IMR-90 (cell line): ENCODE measurements at regions not wholly inside any gene's neighbourhood (a gene's known extent, or its start where the extent isn't known, plus 50 kb on each side); places are given as distances from the start of the nearest gene placed in this dataset.

Source experiments
- ATAC-seq: fragments of 200-7000 bp; cut with Tn5 transposase; 2 replicates; pipeline ENCODE4 v1.9.1; 2020; ENCODE audit warnings: low read depth, mild to moderate bottlenecking, moderate library complexity
- BruUV-seq: library from RNA; stranded (reverse); fragments of 400-500 nt; replicated peaks from 2 replicates; lab custom pipeline; 2021; lab: Mats Ljungman, UMichigan
- CTCF ChIA-PET: fragments of 300-600 bp; formaldehyde crosslinking; extraction: SDS; loops from one replicate; lab custom pipeline; 2021; ENCODE audit warnings: antibody characterized with exemption; lab: Yijun Ruan, JAX
- POLR2A ChIA-PET: fragments of 300-600 bp; sonication (Branson Sonifier 250); formaldehyde crosslinking; loops from one replicate; lab custom pipeline; 2022; ENCODE audit warnings: antibody characterized with exemption; ENCODE audit not compliant: unreplicated experiment; lab: Charles Lee
- DNase-seq: peaks from one replicate; pipeline ENCODE4 v3.0.0; 2013
- H2AFZ ChIP-seq: replicated peaks from 2 replicates; pipeline ENCODE3; 2013; ENCODE audit warnings: low read length, mild to moderate bottlenecking; ENCODE audit not compliant: poor library complexity
- H2AK5ac ChIP-seq: 2 replicates; pipeline ENCODE4 v1.6.1; 2013; ENCODE audit warnings: low read depth, low read length, inconsistent platforms
- H2AK9ac ChIP-seq: replicated peaks from 2 replicates; pipeline ENCODE3; 2013; ENCODE audit warnings: mild to moderate bottlenecking, low read depth, low read length, moderate library complexity; ENCODE audit not compliant: poor library complexity
- H2BK120ac ChIP-seq: 2 replicates; pipeline ENCODE4 v1.6.1; 2013; ENCODE audit warnings: low read depth, low read length, inconsistent platforms
- H2BK15ac ChIP-seq: 3 replicates; pipeline ENCODE4 v1.6.1; 2013; ENCODE audit warnings: low read depth, low read length, inconsistent platforms
- H2BK20ac ChIP-seq: 2 replicates; pipeline ENCODE4 v1.6.1; 2013; ENCODE audit warnings: low read depth, mild to moderate bottlenecking, inconsistent platforms, low read length, moderate library complexity
- H2BK5ac ChIP-seq: 2 replicates; pipeline ENCODE4 v1.6.1; 2013; ENCODE audit warnings: mild to moderate bottlenecking, low read depth, low read length, inconsistent platforms; ENCODE audit not compliant: poor library complexity, severe bottlenecking
- H3K14ac ChIP-seq: replicated peaks from 2 replicates; pipeline ENCODE4 v1.6.1; 2013; ENCODE audit warnings: low read depth, low read length, inconsistent platforms
- H3K18ac ChIP-seq: 2 replicates; pipeline ENCODE4 v1.6.1; 2013; ENCODE audit warnings: low read depth, low read length, control low read depth
- H3K23ac ChIP-seq: 2 replicates; pipeline ENCODE4 v1.6.1; 2013; ENCODE audit warnings: low read depth, low read length, inconsistent platforms
- H3K27ac ChIP-seq: 2 replicates; pipeline ENCODE4 v1.5.1; 2013; ENCODE audit warnings: mild to moderate bottlenecking, control low read depth, low read length; ENCODE audit not compliant: insufficient read depth
- H3K27me3 ChIP-seq: 2 replicates; pipeline ENCODE4 v1.6.1; 2013; ENCODE audit warnings: low read length; ENCODE audit not compliant: control insufficient read depth, insufficient read depth
- H3K36me3 ChIP-seq: 2 replicates; pipeline ENCODE4 v1.6.1; 2013; ENCODE audit warnings: low read length, mixed read lengths; ENCODE audit not compliant: control insufficient read depth, insufficient read depth
- H3K4ac ChIP-seq: 2 replicates; pipeline ENCODE4 v1.6.1; 2013; ENCODE audit warnings: low read depth, low read length, inconsistent platforms
- H3K4me1 ChIP-seq: 2 replicates; pipeline ENCODE4 v1.6.1; 2013; ENCODE audit warnings: low read length, mixed read lengths; ENCODE audit not compliant: control insufficient read depth, insufficient read depth
- H3K4me2 ChIP-seq: 2 replicates; pipeline ENCODE4 v1.6.1; 2013; ENCODE audit warnings: low read depth, mild to moderate bottlenecking, control low read depth, low read length, moderate library complexity
- H3K4me3 ChIP-seq: 2 replicates; pipeline ENCODE4 v1.5.1; 2013; ENCODE audit warnings: low read depth, mild to moderate bottlenecking, control low read depth, low read length, moderate library complexity; ENCODE audit not compliant: insufficient read depth
- H3K56ac ChIP-seq: 2 replicates; pipeline ENCODE4 v1.6.1; 2013; ENCODE audit warnings: low read length, inconsistent platforms; ENCODE audit not compliant: insufficient read depth; ENCODE audit errors: extremely low read depth
- H3K79me1 ChIP-seq, 2 experiments: 2 replicates each; pipeline ENCODE4 v1.6.1; 2013; ENCODE audit warnings: low read length in 2 of 2, inconsistent platforms in 1 of 2, low read depth in 1 of 2
- H3K9ac ChIP-seq: 2 replicates; pipeline ENCODE4 v1.6.1; 2013; ENCODE audit warnings: low read depth, low read length, control low read depth
- H3K9me1 ChIP-seq: 2 replicates; pipeline ENCODE4 v1.6.1; 2013; ENCODE audit warnings: low read length, inconsistent platforms; ENCODE audit not compliant: insufficient read depth
- H3K9me3 ChIP-seq: 2 replicates; pipeline ENCODE4 v1.6.1; 2013; ENCODE audit warnings: low read length; ENCODE audit not compliant: control insufficient read depth, insufficient read depth
- H4K20me1 ChIP-seq: 2 replicates; pipeline ENCODE4 v1.6.1; 2013; ENCODE audit warnings: low read length, inconsistent platforms; ENCODE audit not compliant: insufficient read depth
- H4K5ac ChIP-seq: 2 replicates; pipeline ENCODE4 v1.6.1; 2013; ENCODE audit warnings: mild to moderate bottlenecking, low read depth, low read length, control low read depth
- H4K8ac ChIP-seq, 2 experiments: 2 replicates each; pipeline ENCODE4 v1.6.1; 2013; ENCODE audit warnings: low read depth in 2 of 2, low read length in 2 of 2, control low read depth in 1 of 2, inconsistent platforms in 1 of 2
- H4K91ac ChIP-seq: 2 replicates; pipeline ENCODE4 v1.6.1; 2013; ENCODE audit warnings: low read depth, low read length, inconsistent platforms; ENCODE audit not compliant: insufficient read depth
- BHLHE40 ChIP-seq: fragments of 150-350 bp; IDR thresholded peaks from 2 replicates; pipeline ENCODE4 v1.6.1; 2016; ENCODE audit warnings: mild to moderate bottlenecking, low read depth, low read length
- CEBPB ChIP-seq: IDR thresholded peaks from 2 replicates; pipeline ENCODE4 v1.6.1; 2012; ENCODE audit warnings: low read depth, low read length, improper control_type of control experiment
- CHD1 ChIP-seq: IDR thresholded peaks from 2 replicates; pipeline ENCODE4 v1.6.1; 2012; ENCODE audit warnings: low read depth, low read length, improper control_type of control experiment
- FOS ChIP-seq: fragments of 150-350 bp; IDR thresholded peaks from 2 replicates; pipeline ENCODE4 v1.6.1; 2016; ENCODE audit warnings: low read depth, low read length
- MAFK ChIP-seq: IDR thresholded peaks from 2 replicates; pipeline ENCODE4 v1.6.1; 2012; ENCODE audit warnings: low read depth, low read length, improper control_type of control experiment
- MAZ ChIP-seq: IDR thresholded peaks from 2 replicates; pipeline ENCODE4 v1.6.1; 2012; ENCODE audit warnings: low read depth, mild to moderate bottlenecking, low read length, improper control_type of control experiment, moderate library complexity, borderline replicate concordance
- MXI1 ChIP-seq: IDR thresholded peaks from 2 replicates; pipeline ENCODE4 v1.6.1; 2012; ENCODE audit warnings: low read depth, mild to moderate bottlenecking, low read length, moderate library complexity, borderline replicate concordance
- NFE2L2 ChIP-seq: fragments of 150-350 bp; IDR thresholded peaks from 2 replicates; pipeline ENCODE4 v1.6.1; 2016; ENCODE audit warnings: low read depth, mild to moderate bottlenecking, low read length
- POLR2A ChIP-seq: IDR thresholded peaks from 2 replicates; pipeline ENCODE4 v1.6.1; 2012; ENCODE audit warnings: mild to moderate bottlenecking, low read depth, low read length
- RAD21 ChIP-seq: IDR thresholded peaks from 2 replicates; pipeline ENCODE4 v1.6.1; 2012; ENCODE audit warnings: low read length, improper control_type of control experiment
- RCOR1 ChIP-seq: IDR thresholded peaks from 2 replicates; pipeline ENCODE4 v1.6.1; 2012; ENCODE audit warnings: mild to moderate bottlenecking, low read length, improper control_type of control experiment; ENCODE audit not compliant: insufficient replicate concordance
- RFX5 ChIP-seq: IDR thresholded peaks from 2 replicates; pipeline ENCODE4 v1.8.0; 2012; ENCODE audit warnings: low read depth, mild to moderate bottlenecking, low read length, moderate library complexity
- SMC3 ChIP-seq: fragments of 150-350 bp; IDR thresholded peaks from 2 replicates; pipeline ENCODE4 v1.6.1; 2016; ENCODE audit warnings: low read depth, mild to moderate bottlenecking, antibody characterized with exemption, low read length, moderate library complexity
- WGBS, 2 experiments: methylation state at CpG; one replicate each; pipeline versions ENCODE4 v1.1.5 to v1.1.7; 2013; ENCODE audit warnings: missing lambda C conversion rate in 2 of 2; ENCODE audit not compliant: insufficient read length in 1 of 2; ENCODE audit errors: extremely low coverage in 2 of 2; 5-methylcytosine and 5-hydroxymethylcytosine counted together
- dilution Hi-C: fragments of 300-500 bp; cut with HindIII; formaldehyde crosslinking; loops from one replicate; pipeline ENCODE4 v1.14.3; 2018; ENCODE audit warnings: low sequenced_read_pairs; ENCODE audit not compliant: unreplicated experiment
- in situ Hi-C: fragments of 300-500 bp; cut with MboI; formaldehyde crosslinking; loops from 3 replicates; pipeline ENCODE4 v1.14.3; 2019; ENCODE audit warnings: low sequenced_read_pairs, inconsistent platforms, mixed read lengths
- intact Hi-C: fragments of 100-400 bp; cut with micrococcal nuclease; formaldehyde crosslinking; loops from 2 replicates; pipeline ENCODE4 v1.10.0; 2022
- TF ChIP-seq, protein P1 (sequence below): fragments of 150-350 bp; IDR thresholded peaks from 2 replicates; pipeline ENCODE4 v1.6.1; 2017; ENCODE audit warnings: mild to moderate bottlenecking, antibody characterized with exemption, low read length, low read depth
- TF ChIP-seq, protein P2 (sequence below): fragments of 150-350 bp; IDR thresholded peaks from 2 replicates; pipeline ENCODE4 v1.6.1; 2016; ENCODE audit warnings: low read depth, mild to moderate bottlenecking, low read length, moderate library complexity, borderline replicate concordance
- TF ChIP-seq, protein P3 (sequence below): conservative IDR thresholded peaks from 2 replicates; pipeline ENCODE4 v1.5.1; 2012; ENCODE audit warnings: mild to moderate bottlenecking, low read depth, low read length, improper control_type of control experiment

DNA sequence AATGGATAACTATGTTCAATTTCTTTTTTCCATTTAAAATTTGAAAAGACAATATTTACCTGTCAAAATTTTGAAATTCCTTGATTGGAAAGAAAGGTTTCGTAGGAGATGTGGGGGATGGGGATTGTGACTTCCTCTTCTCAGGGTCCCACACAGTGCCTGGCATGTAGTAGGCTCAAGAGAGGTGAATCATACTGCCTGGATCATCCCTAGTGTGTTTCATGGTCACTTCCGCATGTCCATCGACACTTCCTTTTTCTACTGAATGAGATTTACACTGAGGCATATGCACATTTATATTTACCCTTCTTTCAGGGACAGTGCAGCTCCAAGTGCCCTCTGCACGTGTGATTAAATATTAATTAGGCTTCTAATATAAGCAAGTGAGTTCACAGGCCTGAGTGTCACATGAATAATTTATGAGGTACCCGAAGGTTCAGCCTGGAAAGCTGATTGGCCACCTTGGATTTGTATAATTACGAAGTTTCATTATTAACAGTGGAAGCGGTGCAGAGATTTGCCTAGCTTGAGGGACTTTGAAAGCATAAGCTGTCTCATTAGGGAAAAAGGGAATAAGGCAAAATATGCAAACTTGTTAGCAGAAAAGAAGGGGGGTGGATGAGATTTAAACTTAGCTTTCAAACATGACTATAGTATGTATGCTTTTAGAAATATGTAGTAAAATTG lies 177.5 kb upstream of the MMS22L start:
- Histone ChIP-seq H2AK5ac (no peak overlapping the region), H4K20me1 (no peaks in the 10 kb centered on the region), H3K4me1 (no peaks in the 10 kb centered on the region), H2AK9ac (no peak overlapping the region), H4K8ac (no peak overlapping the region), H3K27ac (no peak overlapping the region), H3K4ac (no peak overlapping the region), H3K23ac (no peak overlapping the region), H3K18ac (no peak overlapping the region), H3K56ac (no peak overlapping the region), H3K36me3 (no peaks in the 10 kb centered on the region), H3K9me3 (no peaks in the 10 kb centered on the region), H3K14ac (no peak overlapping the region), H3K79me1 (no peaks in the 10 kb centered on the region), H4K5ac (no peak overlapping the region), H3K9me1 (no peaks in the 10 kb centered on the region), H2BK15ac (no peak overlapping the region), H2BK20ac (no peak overlapping the region), H2AFZ (no peak overlapping the region), H2BK120ac (no peak overlapping the region), H3K4me3 (no peak overlapping the region), H4K91ac (no peak overlapping the region), H2BK5ac (no peak overlapping the region), H3K27me3 (no peaks in the 10 kb centered on the region), H3K4me2 (no peak overlapping the region), H3K9ac (no peak overlapping the region)
- 54% methylated on average over 3 of the region's 7 CpGs; no CpG with 5 or more reads in 1 of the 2 experiments for WGBS, 2 experiments
- ChIA-PET POLR2A (no interaction called here), CTCF (no interaction called here)
- dilution Hi-C loops = no loop called here
- TF ChIP-seq, protein P1, sequence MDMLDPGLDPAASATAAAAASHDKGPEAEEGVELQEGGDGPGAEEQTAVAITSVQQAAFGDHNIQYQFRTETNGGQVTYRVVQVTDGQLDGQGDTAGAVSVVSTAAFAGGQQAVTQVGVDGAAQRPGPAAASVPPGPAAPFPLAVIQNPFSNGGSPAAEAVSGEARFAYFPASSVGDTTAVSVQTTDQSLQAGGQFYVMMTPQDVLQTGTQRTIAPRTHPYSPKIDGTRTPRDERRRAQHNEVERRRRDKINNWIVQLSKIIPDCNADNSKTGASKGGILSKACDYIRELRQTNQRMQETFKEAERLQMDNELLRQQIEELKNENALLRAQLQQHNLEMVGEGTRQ = no peak
- no peak for TF ChIP-seq CEBPB
- no peak for TF ChIP-seq FOS
- no peak for TF ChIP-seq NFE2L2
- TF ChIP-seq RCOR1 = no peak
- TF ChIP-seq RAD21 = no peak
- TF ChIP-seq BHLHE40 = no peak
- TF ChIP-seq, protein P2, sequence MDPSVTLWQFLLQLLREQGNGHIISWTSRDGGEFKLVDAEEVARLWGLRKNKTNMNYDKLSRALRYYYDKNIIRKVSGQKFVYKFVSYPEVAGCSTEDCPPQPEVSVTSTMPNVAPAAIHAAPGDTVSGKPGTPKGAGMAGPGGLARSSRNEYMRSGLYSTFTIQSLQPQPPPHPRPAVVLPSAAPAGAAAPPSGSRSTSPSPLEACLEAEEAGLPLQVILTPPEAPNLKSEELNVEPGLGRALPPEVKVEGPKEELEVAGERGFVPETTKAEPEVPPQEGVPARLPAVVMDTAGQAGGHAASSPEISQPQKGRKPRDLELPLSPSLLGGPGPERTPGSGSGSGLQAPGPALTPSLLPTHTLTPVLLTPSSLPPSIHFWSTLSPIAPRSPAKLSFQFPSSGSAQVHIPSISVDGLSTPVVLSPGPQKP = no peak
- no peak for TF ChIP-seq MAZ
- no peak for TF ChIP-seq SMC3
- no peak for TF ChIP-seq CHD1
- TF ChIP-seq, protein P3, sequence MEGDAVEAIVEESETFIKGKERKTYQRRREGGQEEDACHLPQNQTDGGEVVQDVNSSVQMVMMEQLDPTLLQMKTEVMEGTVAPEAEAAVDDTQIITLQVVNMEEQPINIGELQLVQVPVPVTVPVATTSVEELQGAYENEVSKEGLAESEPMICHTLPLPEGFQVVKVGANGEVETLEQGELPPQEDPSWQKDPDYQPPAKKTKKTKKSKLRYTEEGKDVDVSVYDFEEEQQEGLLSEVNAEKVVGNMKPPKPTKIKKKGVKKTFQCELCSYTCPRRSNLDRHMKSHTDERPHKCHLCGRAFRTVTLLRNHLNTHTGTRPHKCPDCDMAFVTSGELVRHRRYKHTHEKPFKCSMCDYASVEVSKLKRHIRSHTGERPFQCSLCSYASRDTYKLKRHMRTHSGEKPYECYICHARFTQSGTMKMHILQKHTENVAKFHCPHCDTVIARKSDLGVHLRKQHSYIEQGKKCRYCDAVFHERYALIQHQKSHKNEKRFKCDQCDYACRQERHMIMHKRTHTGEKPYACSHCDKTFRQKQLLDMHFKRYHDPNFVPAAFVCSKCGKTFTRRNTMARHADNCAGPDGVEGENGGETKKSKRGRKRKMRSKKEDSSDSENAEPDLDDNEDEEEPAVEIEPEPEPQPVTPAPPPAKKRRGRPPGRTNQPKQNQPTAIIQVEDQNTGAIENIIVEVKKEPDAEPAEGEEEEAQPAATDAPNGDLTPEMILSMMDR = no peak
- TF ChIP-seq MAFK = no peak
- no peak for TF ChIP-seq POLR2A
- no peak for TF ChIP-seq RFX5
- no peak for TF ChIP-seq MXI1
- intact Hi-C loops = no loop called here
- in situ Hi-C loops = no loop called here
- BruUV-seq = no TSS peak
- ATAC-seq (no peak), DNase-seq (no peak)
